ENCODE measurements at regions not wholly inside any gene's neighbourhood (a gene's known extent, or its start where the extent isn't known, plus 50 kb on each side); places are given as distances from the start of the nearest gene placed in this dataset.

- Mint-ChIP-seq H3K9me3 (peaks cover 2% of the 10 kb centered on the region), H3K27me3 (ENCODE audit: low read depth) (peaks cover 28% of the 10 kb centered on the region), H3K4me1 (ENCODE audit: low read depth) (peaks cover 20% of the 10 kb centered on the region)
Observed at GRCh38 chr2:12968399-12968798, 251.7 kb downstream of the TRIB2 start.

GRCh38 chr2:12970861-12971260 is 254.1 kb downstream of the TRIB2 start:
- H3K9me3 Mint-ChIP-seq: peaks cover 5% of the 10 kb centered on the region
- no peak overlapping the region for H3K4me3 Mint-ChIP-seq
- peaks cover 7% of the 10 kb centered on the region for H3K4me1 Mint-ChIP-seq (ENCODE audit: low read depth)
- H3K27me3 Mint-ChIP-seq (ENCODE audit: low read depth): peaks cover 38% of the 10 kb centered on the region
- H3K36me3 Mint-ChIP-seq (ENCODE audit: low read depth): peaks cover 2% of the 10 kb centered on the region
- no peak overlapping the region for H3K27ac Mint-ChIP-seq

More at GRCh38 chr2:12968399-12968798, 251.7 kb downstream of the TRIB2 start:
- Mint-ChIP-seq H3K27ac (no peak overlapping the region), H3K36me3 (ENCODE audit: low read depth) (peaks cover 5% of the 10 kb centered on the region), H3K4me3 (no peak overlapping the region)

GRCh38 chr2:12971581-12972365 is 255.0 kb downstream of the TRIB2 start:
- peaks cover 41% of the 10 kb centered on the region for H3K27me3 Mint-ChIP-seq (ENCODE audit: low read depth)
- H3K36me3 Mint-ChIP-seq (ENCODE audit: low read depth): peaks cover 2% of the 10 kb centered on the region
- H3K9me3 Mint-ChIP-seq: peaks cover 5% of the 10 kb centered on the region
- no peak overlapping the region for H3K4me3 Mint-ChIP-seq
- no peak overlapping the region for H3K27ac Mint-ChIP-seq
- peaks cover 4% of the 10 kb centered on the region for H3K4me1 Mint-ChIP-seq (ENCODE audit: low read depth)

GRCh38 chr2:12978066-12978835 is 261.5 kb downstream of the TRIB2 start:
- Mint-ChIP-seq H3K4me1 (ENCODE audit: low read depth) (no peaks in the 10 kb centered on the region), H3K9me3 (peaks cover 5% of the 10 kb centered on the region), H3K27ac (no peak overlapping the region), H3K36me3 (ENCODE audit: low read depth) (no peaks in the 10 kb centered on the region), H3K4me3 (no peak overlapping the region), H3K27me3 (ENCODE audit: low read depth) (peaks cover 37% of the 10 kb centered on the region)

- Mint-ChIP-seq H3K9me3 (peaks cover 1% of the 10 kb centered on the region), H3K27me3 (ENCODE audit: low read depth) (peaks cover 34% of the 10 kb centered on the region), H3K4me1 (ENCODE audit: low read depth) (no peaks in the 10 kb centered on the region), H3K4me3 (no peak overlapping the region), H3K27ac (no peak overlapping the region), H3K36me3 (ENCODE audit: low read depth) (no peaks in the 10 kb centered on the region)
Observed at GRCh38 chr2:12979066-12979465, 262.3 kb downstream of the TRIB2 start.

GRCh38 chr2:12980817-12981216 is 264.1 kb downstream of the TRIB2 start:
- no peaks in the 10 kb centered on the region for H3K9me3 Mint-ChIP-seq
- no peaks in the 10 kb centered on the region for H3K36me3 Mint-ChIP-seq (ENCODE audit: low read depth)
- H3K27me3 Mint-ChIP-seq (ENCODE audit: low read depth): peaks cover 26% of the 10 kb centered on the region
- H3K4me3 Mint-ChIP-seq: no peak overlapping the region
- no peaks in the 10 kb centered on the region for H3K4me1 Mint-ChIP-seq (ENCODE audit: low read depth)
- no peak overlapping the region for H3K27ac Mint-ChIP-seq

- H3K4me1 Mint-ChIP-seq (ENCODE audit: low read depth): no peaks in the 10 kb centered on the region
- H3K27me3 Mint-ChIP-seq (ENCODE audit: low read depth): peaks cover 22% of the 10 kb centered on the region
- H3K36me3 Mint-ChIP-seq (ENCODE audit: low read depth): no peaks in the 10 kb centered on the region
- H3K9me3 Mint-ChIP-seq: no peaks in the 10 kb centered on the region
- no peak overlapping the region for H3K27ac Mint-ChIP-seq
- no peak overlapping the region for H3K4me3 Mint-ChIP-seq
Observed at GRCh38 chr2:12982149-12982584, 265.4 kb downstream of the TRIB2 start.

- Mint-ChIP-seq H3K4me1 (ENCODE audit: low read depth) (peaks cover 2% of the 10 kb centered on the region), H3K4me3 (no peak overlapping the region), H3K27ac (no peak overlapping the region), H3K36me3 (ENCODE audit: low read depth) (no peaks in the 10 kb centered on the region), H3K27me3 (ENCODE audit: low read depth) (peaks cover 13% of the 10 kb centered on the region), H3K9me3 (no peaks in the 10 kb centered on the region)
Observed at GRCh38 chr2:12987246-12987645, 270.5 kb downstream of the TRIB2 start.

- no peaks in the 10 kb centered on the region for H3K9me3 Mint-ChIP-seq
- H3K4me3 Mint-ChIP-seq: no peak overlapping the region
- peaks cover 2% of the 10 kb centered on the region for H3K4me1 Mint-ChIP-seq (ENCODE audit: low read depth)
- peaks cover 15% of the 10 kb centered on the region for H3K27me3 Mint-ChIP-seq (ENCODE audit: low read depth)
- no peak overlapping the region for H3K27ac Mint-ChIP-seq
- H3K36me3 Mint-ChIP-seq (ENCODE audit: low read depth): no peaks in the 10 kb centered on the region
Observed at GRCh38 chr2:12988279-12988678, 271.5 kb downstream of the TRIB2 start.

GRCh38 chr2:12990523-12990922 is 273.8 kb downstream of the TRIB2 start:
- H3K36me3 Mint-ChIP-seq (ENCODE audit: low read depth): no peaks in the 10 kb centered on the region
- H3K4me1 Mint-ChIP-seq (ENCODE audit: low read depth): peaks cover 2% of the 10 kb centered on the region
- H3K27ac Mint-ChIP-seq: no peak overlapping the region
- no peak overlapping the region for H3K4me3 Mint-ChIP-seq
- H3K9me3 Mint-ChIP-seq: no peaks in the 10 kb centered on the region
- peaks cover 22% of the 10 kb centered on the region for H3K27me3 Mint-ChIP-seq (ENCODE audit: low read depth)

GRCh38 chr2:12998685-12999084 is 281.9 kb downstream of the TRIB2 start:
- Mint-ChIP-seq H3K9me3 (no peaks in the 10 kb centered on the region), H3K4me1 (ENCODE audit: low read depth) (no peaks in the 10 kb centered on the region), H3K27me3 (ENCODE audit: low read depth) (peaks cover 28% of the 10 kb centered on the region), H3K4me3 (no peak overlapping the region), H3K27ac (no peak overlapping the region), H3K36me3 (ENCODE audit: low read depth) (no peaks in the 10 kb centered on the region)

GRCh38 chr2:13000664-13001363 is 284.1 kb downstream of the TRIB2 start:
- peaks cover 32% of the 10 kb centered on the region for H3K27me3 Mint-ChIP-seq (ENCODE audit: low read depth)
- no peaks in the 10 kb centered on the region for H3K36me3 Mint-ChIP-seq (ENCODE audit: low read depth)
- H3K9me3 Mint-ChIP-seq: no peaks in the 10 kb centered on the region
- H3K4me3 Mint-ChIP-seq: no peak overlapping the region
- H3K27ac Mint-ChIP-seq: no peak overlapping the region
- H3K4me1 Mint-ChIP-seq (ENCODE audit: low read depth): no peaks in the 10 kb centered on the region

GRCh38 chr2:13001408-13001807 is 284.7 kb downstream of the TRIB2 start:
- Mint-ChIP-seq H3K4me1 (ENCODE audit: low read depth) (no peaks in the 10 kb centered on the region), H3K27ac (no peak overlapping the region), H3K4me3 (no peak overlapping the region)

GRCh38 chr2:13002536-13003331 is 286.0 kb downstream of the TRIB2 start:
- no peak overlapping the region for H3K27ac Mint-ChIP-seq
- H3K4me3 Mint-ChIP-seq: no peak overlapping the region

More at GRCh38 chr2:13001408-13001807, 284.7 kb downstream of the TRIB2 start:
- Mint-ChIP-seq H3K27me3 (ENCODE audit: low read depth) (peaks cover 28% of the 10 kb centered on the region), H3K36me3 (ENCODE audit: low read depth) (no peaks in the 10 kb centered on the region), H3K9me3 (no peaks in the 10 kb centered on the region)

More at GRCh38 chr2:13002536-13003331, 286.0 kb downstream of the TRIB2 start:
- H3K27me3 Mint-ChIP-seq (ENCODE audit: low read depth): peaks cover 39% of the 10 kb centered on the region
- peaks cover 3% of the 10 kb centered on the region for H3K4me1 Mint-ChIP-seq (ENCODE audit: low read depth)
- H3K9me3 Mint-ChIP-seq: no peaks in the 10 kb centered on the region
- no peaks in the 10 kb centered on the region for H3K36me3 Mint-ChIP-seq (ENCODE audit: low read depth)

All from T-helper 1 cell treated with Interleukin-12 subunit alpha and Interleukin-12 subunit beta and Interleukin-4 antibody, amounts not matched to agents 30 μg/mL and 1 μg/mL, for 36 hours (primary cell).